ENCODE measurements at regions not wholly inside any gene's neighbourhood (a gene's known extent, or its start where the extent isn't known, plus 50 kb on each side); places are given as distances from the start of the nearest gene placed in this dataset.

DNA sequence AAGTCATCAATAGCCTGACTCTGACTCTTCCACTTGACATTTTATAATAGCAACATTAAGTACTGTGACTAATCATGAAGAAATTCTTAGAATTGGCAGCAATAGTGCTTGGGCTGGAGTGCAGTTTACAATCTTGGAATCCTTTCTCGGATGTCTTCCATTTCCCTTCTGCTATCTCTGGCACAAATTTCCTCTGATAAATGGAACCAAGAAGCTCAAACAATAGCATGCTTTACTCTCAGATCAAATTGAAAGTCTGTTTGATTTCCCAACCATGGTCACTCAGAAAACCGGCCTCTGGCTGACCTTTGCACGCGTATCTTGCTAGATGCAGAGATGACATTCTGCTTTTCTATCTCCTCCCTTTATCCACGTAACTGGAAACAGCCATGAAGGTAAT lies 99.0 kb upstream of the SPANXC start (continued):
- TF ChIP-seq, protein P1, sequence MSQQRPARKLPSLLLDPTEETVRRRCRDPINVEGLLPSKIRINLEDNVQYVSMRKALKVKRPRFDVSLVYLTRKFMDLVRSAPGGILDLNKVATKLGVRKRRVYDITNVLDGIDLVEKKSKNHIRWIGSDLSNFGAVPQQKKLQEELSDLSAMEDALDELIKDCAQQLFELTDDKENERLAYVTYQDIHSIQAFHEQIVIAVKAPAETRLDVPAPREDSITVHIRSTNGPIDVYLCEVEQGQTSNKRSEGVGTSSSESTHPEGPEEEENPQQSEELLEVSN (IDR thresholded peaks at IDR 0.05; ENCODE audit: borderline replicate concordance, low read depth) = no peak
- TF ChIP-seq SREBF2 (IDR thresholded peaks at IDR 0.05) (no peak), MAFK (IDR thresholded peaks at IDR 0.05; ENCODE audit: partially characterized antibody) (no peak), EHF (CRISPR knock-in tag; IDR thresholded peaks at IDR 0.05) (no peak), TFCP2L1 (CRISPR knock-in tag; IDR thresholded peaks at IDR 0.05) (no peak), POLR2AphosphoS2 (conservative IDR thresholded peaks at IDR 0.05; ENCODE audit: low read length) (no peak)

DNA sequence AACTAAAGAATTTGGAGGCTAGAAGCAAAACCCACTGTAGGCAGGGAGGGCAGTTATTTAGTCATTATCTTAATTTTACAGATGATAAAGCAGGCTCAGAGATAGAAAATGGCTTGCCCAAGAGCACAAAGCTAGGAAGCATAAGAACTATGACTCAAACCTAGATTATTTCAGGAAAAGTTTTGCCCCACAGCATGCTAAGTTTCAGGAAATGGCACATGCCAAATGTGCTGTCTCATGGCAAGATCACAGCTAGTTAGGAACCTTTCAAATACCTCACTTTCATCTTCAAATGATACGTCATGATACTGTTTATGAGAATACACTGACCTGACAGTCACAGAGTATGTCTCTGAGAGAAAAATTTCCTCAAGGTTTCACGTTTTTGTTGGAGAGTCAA lies 78.5 kb upstream of the SPANXC start:
- no peaks in the 10 kb centered on the region for H3K4me1 ChIP-seq
- ChIA-PET POLR2A (no interaction called here), CTCF (no interaction called here)
- H3K9me3 ChIP-seq = no peaks in the 10 kb centered on the region
- FAIRE-seq (peak; percentile 13), DNase-seq (ENCODE audit: low read depth in 1 of 2, low spot score in 1 of 2) (no peak), ATAC-seq (no peak)
- no peak overlapping the region for H3K27ac ChIP-seq
- WGBS (ENCODE audit: missing lambda C conversion rate) = 89% methylated on average over 2 of the region's 2 CpGs
- H3K4me2 ChIP-seq = no peak overlapping the region
- no peak overlapping the region for H3K4me3 ChIP-seq
- TF ChIP-seq, protein P2, sequence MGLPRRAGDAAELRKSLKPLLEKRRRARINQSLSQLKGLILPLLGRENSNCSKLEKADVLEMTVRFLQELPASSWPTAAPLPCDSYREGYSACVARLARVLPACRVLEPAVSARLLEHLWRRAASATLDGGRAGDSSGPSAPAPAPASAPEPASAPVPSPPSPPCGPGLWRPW (IDR thresholded peaks at IDR 0.05) = no peak
- TF ChIP-seq TP53 (CRISPR knock-in tag; IDR thresholded peaks at IDR 0.05) (no peak), CEBPB (IDR thresholded peaks at IDR 0.05) (no peak), FOXS1 (CRISPR knock-in tag; IDR thresholded peaks at IDR 0.05) (no peak), JUNB (IDR thresholded peaks at IDR 0.05) (no peak), HDAC2 (IDR thresholded peaks at IDR 0.05) (no peak), ESRRA (IDR thresholded peaks at IDR 0.05; ENCODE audit: borderline replicate concordance, low read length) (no peak), HOXB5 (CRISPR knock-in tag; IDR thresholded peaks at IDR 0.05) (no peak), EP300 (IDR thresholded peaks at IDR 0.05) (no peak), MAZ (IDR thresholded peaks at IDR 0.05; ENCODE audit: borderline replicate concordance, low read depth, low read length) (no peak), EHF (CRISPR knock-in tag; IDR thresholded peaks at IDR 0.05) (no peak)
- TF ChIP-seq, protein P3, sequence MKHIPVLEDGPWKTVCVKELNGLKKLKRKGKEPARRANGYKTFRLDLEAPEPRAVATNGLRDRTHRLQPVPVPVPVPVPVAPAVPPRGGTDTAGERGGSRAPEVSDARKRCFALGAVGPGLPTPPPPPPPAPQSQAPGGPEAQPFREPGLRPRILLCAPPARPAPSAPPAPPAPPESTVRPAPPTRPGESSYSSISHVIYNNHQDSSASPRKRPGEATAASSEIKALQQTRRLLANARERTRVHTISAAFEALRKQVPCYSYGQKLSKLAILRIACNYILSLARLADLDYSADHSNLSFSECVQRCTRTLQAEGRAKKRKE (CRISPR knock-in tag; IDR thresholded peaks at IDR 0.05; ENCODE audit: low read depth) = no peak

DNA sequence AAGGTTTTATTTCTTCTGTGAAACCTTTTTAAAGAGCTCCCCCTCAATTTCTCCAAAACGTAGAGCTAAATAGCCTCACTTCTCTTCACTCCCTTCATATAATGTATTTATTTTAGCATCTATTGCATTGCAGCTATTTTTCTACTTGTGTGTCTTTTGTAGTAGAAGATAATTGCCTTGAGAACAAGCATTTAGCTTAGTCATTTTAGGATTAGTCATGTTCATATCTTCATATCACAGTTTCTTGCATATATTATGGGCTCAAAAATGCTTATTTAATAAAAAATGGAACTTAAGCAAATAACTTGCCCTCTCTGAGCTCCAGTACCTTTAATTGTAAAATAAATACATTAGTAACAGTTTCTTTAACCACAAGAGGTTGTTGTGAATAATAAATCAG lies 72.1 kb upstream of the SPANXC start:
- no peak for TF ChIP-seq HOXB5 (CRISPR knock-in tag; IDR thresholded peaks at IDR 0.05)
- no peak for TF ChIP-seq FOSL2 (IDR thresholded peaks at IDR 0.05)
- 0 out of 2 replicates have a peak, but pooled peaks have one; percentile 7 for TF ChIP-seq FOSL2 (CRISPR knock-in tag; IDR thresholded peaks at IDR 0.05)
- FAIRE-seq = no peak
- ChIA-PET POLR2A (no interaction called here), CTCF (interaction anchor here (0.6 kb wide), 1 partner anchor 396 kb away, joined by 3 read pairs; no protein-coding TSS in a partner anchor)
- WGBS (ENCODE audit: missing lambda C conversion rate) = 50% methylated on average over 1 of the region's 1 CpG
- H3K9me3 ChIP-seq = no peaks in the 10 kb centered on the region
- ATAC-seq = no peak
- no peak for DNase-seq (ENCODE audit: low read depth in 1 of 2, low spot score in 1 of 2)
- no peak overlapping the region for H3K4me3 ChIP-seq
- H3K4me2 ChIP-seq = no peak overlapping the region
- H3K4me1 ChIP-seq = peaks cover 6% of the 10 kb centered on the region; the same call in 1 of the 3 replicates
- no peak overlapping the region for H3K27ac ChIP-seq

DNA sequence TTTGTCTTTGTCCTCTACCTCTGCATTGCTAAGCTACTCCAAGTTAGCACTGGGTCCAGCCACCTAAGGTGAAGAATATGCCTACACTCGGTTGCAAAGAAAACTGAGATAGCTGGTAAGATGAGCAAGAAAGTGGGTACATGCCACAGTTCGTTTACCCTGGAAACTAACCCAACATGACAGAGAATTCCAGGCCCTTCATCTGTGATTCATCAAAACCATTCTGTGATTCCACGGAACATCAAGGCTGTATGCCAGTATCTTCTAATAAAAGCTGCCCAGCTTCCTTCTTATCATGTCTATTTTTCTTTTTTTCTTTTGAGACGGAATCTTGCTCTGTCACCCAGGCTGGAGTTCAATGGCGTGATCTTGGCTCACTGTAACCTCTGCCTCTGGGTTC lies 58.7 kb upstream of the SPANXC start:
- ChIA-PET CTCF (no interaction called here), POLR2A (no interaction called here)
- FAIRE-seq (no peak), ATAC-seq (no peak), DNase-seq (ENCODE audit: low read depth in 1 of 2, low spot score in 1 of 2) (no peak)
- Histone ChIP-seq H3K4me1 (no peaks in the 10 kb centered on the region), H3K4me3 (no peak overlapping the region), H3K4me2 (no peak overlapping the region), H3K9me3 (no peaks in the 10 kb centered on the region), H3K27ac (no peak overlapping the region)
- 72% methylated on average over 5 of the region's 5 CpGs for WGBS (ENCODE audit: missing lambda C conversion rate)
- TF ChIP-seq MYC (IDR thresholded peaks at IDR 0.05; ENCODE audit: borderline replicate concordance, low read length) = no peak
- no peak for TF ChIP-seq HEYL (CRISPR knock-in tag; IDR thresholded peaks at IDR 0.05)
- TF ChIP-seq, protein P4, sequence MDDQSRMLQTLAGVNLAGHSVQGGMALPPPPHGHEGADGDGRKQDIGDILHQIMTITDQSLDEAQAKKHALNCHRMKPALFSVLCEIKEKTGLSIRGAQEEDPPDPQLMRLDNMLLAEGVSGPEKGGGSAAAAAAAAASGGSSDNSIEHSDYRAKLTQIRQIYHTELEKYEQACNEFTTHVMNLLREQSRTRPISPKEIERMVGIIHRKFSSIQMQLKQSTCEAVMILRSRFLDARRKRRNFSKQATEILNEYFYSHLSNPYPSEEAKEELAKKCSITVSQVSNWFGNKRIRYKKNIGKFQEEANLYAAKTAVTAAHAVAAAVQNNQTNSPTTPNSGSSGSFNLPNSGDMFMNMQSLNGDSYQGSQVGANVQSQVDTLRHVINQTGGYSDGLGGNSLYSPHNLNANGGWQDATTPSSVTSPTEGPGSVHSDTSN (IDR thresholded peaks at IDR 0.05) = no peak
- TF ChIP-seq FOSB (CRISPR knock-in tag; IDR thresholded peaks at IDR 0.05) = no peak
- TF ChIP-seq KDM1A (IDR thresholded peaks at IDR 0.05; ENCODE audit: low read depth) = no peak
- TF ChIP-seq CEBPB (IDR thresholded peaks at IDR 0.05) = no peak
- TF ChIP-seq HOXB13 (CRISPR knock-in tag; IDR thresholded peaks at IDR 0.05; ENCODE audit: low read depth) = no peak
- TF ChIP-seq MAFK (IDR thresholded peaks at IDR 0.05; ENCODE audit: partially characterized antibody) = no peak
- TF ChIP-seq BHLHE40 (IDR thresholded peaks at IDR 0.05; ENCODE audit: low read depth, low read length) = no peak
- TF ChIP-seq FOSL2 (IDR thresholded peaks at IDR 0.05) = no peak
- no peak for TF ChIP-seq FOSL2 (CRISPR knock-in tag; IDR thresholded peaks at IDR 0.05)
- TF ChIP-seq ZNF302 (CRISPR knock-in tag; IDR thresholded peaks at IDR 0.05) = no peak
- TF ChIP-seq, protein P5, sequence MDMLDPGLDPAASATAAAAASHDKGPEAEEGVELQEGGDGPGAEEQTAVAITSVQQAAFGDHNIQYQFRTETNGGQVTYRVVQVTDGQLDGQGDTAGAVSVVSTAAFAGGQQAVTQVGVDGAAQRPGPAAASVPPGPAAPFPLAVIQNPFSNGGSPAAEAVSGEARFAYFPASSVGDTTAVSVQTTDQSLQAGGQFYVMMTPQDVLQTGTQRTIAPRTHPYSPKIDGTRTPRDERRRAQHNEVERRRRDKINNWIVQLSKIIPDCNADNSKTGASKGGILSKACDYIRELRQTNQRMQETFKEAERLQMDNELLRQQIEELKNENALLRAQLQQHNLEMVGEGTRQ (IDR thresholded peaks at IDR 0.05) = no peak
- no peak for TF ChIP-seq EHMT2 (IDR thresholded peaks at IDR 0.05; ENCODE audit: low read depth)
- no peak for TF ChIP-seq HOXB5 (CRISPR knock-in tag; IDR thresholded peaks at IDR 0.05)
- TF ChIP-seq ZC3H11A (IDR thresholded peaks at IDR 0.05) = no peak
- no peak for TF ChIP-seq RFX5 (IDR thresholded peaks at IDR 0.05)
- no peak for TF ChIP-seq CBX8 (IDR thresholded peaks at IDR 0.05)
- TF ChIP-seq MAZ (IDR thresholded peaks at IDR 0.05; ENCODE audit: borderline replicate concordance, low read depth, low read length) = no peak
- TF ChIP-seq KDM5A (IDR thresholded peaks at IDR 0.05) = no peak
- no peak for TF ChIP-seq JUNB (IDR thresholded peaks at IDR 0.05)
